Upper lobe of left lung (tissue), 4 donors: ENCODE measurements at regions not wholly inside any gene's neighbourhood (a gene's known extent, or its start where the extent isn't known, plus 50 kb on each side); places are given as distances from the start of the nearest gene placed in this dataset.

ENCODE experiments used
- EP300 ChIP-seq, 4 donors: sonication (generic); formaldehyde crosslinking; IDR thresholded peaks; one replicate each; pipeline ENCODE4 v1.5.1; 2017; ENCODE audit warnings: antibody characterized with exemption in 4 of 4, control low read depth in 2 of 4
- POLR2A ChIP-seq, 4 donors: fragments of 450-650 bp; IDR thresholded peaks; one replicate each; pipeline ENCODE4 v1.5.1; 2016 to 2017; ENCODE audit warnings: antibody characterized with exemption in 4 of 4, mild to moderate bottlenecking in 2 of 4
- POLR2AphosphoS5 ChIP-seq, 2 donors: sonication (generic); formaldehyde crosslinking; IDR thresholded peaks; one replicate each; pipeline ENCODE4 v1.5.1; 2017; ENCODE audit warnings: antibody characterized with exemption in 2 of 2
- TF ChIP-seq, protein P1 (sequence below), 6 experiments: fragments of 450-650 bp in 4 of 6; fragments of 200-600 bp in 2 of 6; sonication (generic) in 2 of 6; IDR thresholded peaks; one replicate each; pipeline ENCODE4 v1.5.1; 2016 to 2019; ENCODE audit warnings: antibody characterized with exemption in 6 of 6

DNA sequence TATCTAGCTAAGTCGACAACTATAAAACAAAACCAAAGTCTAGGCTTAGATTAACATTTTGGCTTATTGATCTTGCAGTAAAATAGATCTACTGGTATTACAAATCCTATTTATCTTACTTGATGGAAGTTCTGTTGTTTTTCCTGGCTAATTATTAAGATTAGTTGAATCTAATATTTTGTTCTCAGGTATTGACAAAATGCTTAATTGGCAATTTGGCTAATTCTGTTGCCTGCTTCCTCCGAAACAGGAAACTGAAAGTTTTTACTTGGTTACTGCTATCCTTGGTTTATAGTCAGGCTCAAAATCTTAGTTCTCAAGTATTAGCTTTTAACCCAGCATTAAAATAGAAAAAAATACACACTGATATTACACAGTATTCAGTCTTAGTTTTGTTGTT is 820.5 kb downstream of the NR2F1-AS1 start:
- TF ChIP-seq, protein P1, sequence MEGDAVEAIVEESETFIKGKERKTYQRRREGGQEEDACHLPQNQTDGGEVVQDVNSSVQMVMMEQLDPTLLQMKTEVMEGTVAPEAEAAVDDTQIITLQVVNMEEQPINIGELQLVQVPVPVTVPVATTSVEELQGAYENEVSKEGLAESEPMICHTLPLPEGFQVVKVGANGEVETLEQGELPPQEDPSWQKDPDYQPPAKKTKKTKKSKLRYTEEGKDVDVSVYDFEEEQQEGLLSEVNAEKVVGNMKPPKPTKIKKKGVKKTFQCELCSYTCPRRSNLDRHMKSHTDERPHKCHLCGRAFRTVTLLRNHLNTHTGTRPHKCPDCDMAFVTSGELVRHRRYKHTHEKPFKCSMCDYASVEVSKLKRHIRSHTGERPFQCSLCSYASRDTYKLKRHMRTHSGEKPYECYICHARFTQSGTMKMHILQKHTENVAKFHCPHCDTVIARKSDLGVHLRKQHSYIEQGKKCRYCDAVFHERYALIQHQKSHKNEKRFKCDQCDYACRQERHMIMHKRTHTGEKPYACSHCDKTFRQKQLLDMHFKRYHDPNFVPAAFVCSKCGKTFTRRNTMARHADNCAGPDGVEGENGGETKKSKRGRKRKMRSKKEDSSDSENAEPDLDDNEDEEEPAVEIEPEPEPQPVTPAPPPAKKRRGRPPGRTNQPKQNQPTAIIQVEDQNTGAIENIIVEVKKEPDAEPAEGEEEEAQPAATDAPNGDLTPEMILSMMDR (IDR thresholded peaks at IDR 0.05), result no peak
- TF ChIP-seq EP300 (IDR thresholded peaks at IDR 0.05) (no peak), POLR2A (IDR thresholded peaks at IDR 0.05) (no peak), POLR2AphosphoS5 (IDR thresholded peaks at IDR 0.05) (no peak)
